GM18520 (cell line): ENCODE measurements at regions not wholly inside any gene's neighbourhood (a gene's known extent, or its start where the extent isn't known, plus 50 kb on each side); places are given as distances from the start of the nearest gene placed in this dataset.
"Not testable (repeated sequence)": the region's sequence is repeated elsewhere in the genome, so short reads cannot be mapped to it uniquely, and the experiment has no call there.

Experiments
- ATAC-seq: cut with Tn5 transposase; IDR thresholded peaks from one replicate; pipeline ENCODE4 v1.9.1; 2021; ENCODE audit not compliant: unreplicated experiment

- not testable (repeated sequence) for ATAC-seq
Measured at GRCh38 chr6:91052473-91053450, 465.9 kb upstream of the MAP3K7 start.

GRCh38 chr6:91045161-91045560 lies 458.3 kb upstream of the MAP3K7 start:
- no peak for ATAC-seq

- ATAC-seq, result no peak
Measured at GRCh38 chr6:91043751-91044150, 456.9 kb upstream of the MAP3K7 start.

- ATAC-seq, result no peak
Measured at GRCh38 chr6:91042656-91043055, 455.8 kb upstream of the MAP3K7 start.

- no peak for ATAC-seq
Measured at GRCh38 chr6:91033964-91034363, 447.1 kb upstream of the MAP3K7 start.

GRCh38 chr6:91031581-91031980 lies 444.7 kb upstream of the MAP3K7 start:
- ATAC-seq, result no peak

GRCh38 chr6:91029211-91029610 lies 442.3 kb upstream of the MAP3K7 start:
- ATAC-seq, result no peak

- no peak for ATAC-seq
Measured at GRCh38 chr6:91023529-91023928, 436.7 kb upstream of the MAP3K7 start.

- peak; percentile 52 for ATAC-seq
Measured at GRCh38 chr6:91020744-91021143, 433.9 kb upstream of the MAP3K7 start.

GRCh38 chr6:91018586-91018985 lies 431.7 kb upstream of the MAP3K7 start:
- ATAC-seq, result no peak

- no peak for ATAC-seq
Measured at GRCh38 chr6:91013511-91013910, 426.6 kb upstream of the MAP3K7 start.

- ATAC-seq, result no peak
Measured at GRCh38 chr6:90997076-90997475, 410.2 kb upstream of the MAP3K7 start.

- ATAC-seq, result no peak
Measured at GRCh38 chr6:90993770-90994169, 406.9 kb upstream of the MAP3K7 start.

GRCh38 chr6:90989763-90990162 lies 402.9 kb upstream of the MAP3K7 start:
- no peak for ATAC-seq

- no peak for ATAC-seq
Measured at GRCh38 chr6:90984066-90984465, 397.2 kb upstream of the MAP3K7 start.

GRCh38 chr6:90983462-90983861 lies 396.6 kb upstream of the MAP3K7 start:
- ATAC-seq, result no peak

- no peak for ATAC-seq
Measured at GRCh38 chr6:90982581-90982980, 395.7 kb upstream of the MAP3K7 start.

- ATAC-seq, result no peak
Measured at GRCh38 chr6:90982051-90982450, 395.2 kb upstream of the MAP3K7 start.

GRCh38 chr6:90978046-90978445 lies 391.2 kb upstream of the MAP3K7 start:
- ATAC-seq, result no peak

GRCh38 chr6:90977513-90977912 lies 390.6 kb upstream of the MAP3K7 start:
- no peak for ATAC-seq

GRCh38 chr6:90976341-90976740 lies 389.5 kb upstream of the MAP3K7 start:
- no peak for ATAC-seq

GRCh38 chr6:90975741-90976140 lies 388.9 kb upstream of the MAP3K7 start:
- ATAC-seq, result no peak

- ATAC-seq, result no peak
Measured at GRCh38 chr6:90973188-90973587, 386.3 kb upstream of the MAP3K7 start.
